ENCODE measurements at regions not wholly inside any gene's neighbourhood (a gene's known extent, or its start where the extent isn't known, plus 50 kb on each side); places are given as distances from the start of the nearest gene placed in this dataset.

DNA sequence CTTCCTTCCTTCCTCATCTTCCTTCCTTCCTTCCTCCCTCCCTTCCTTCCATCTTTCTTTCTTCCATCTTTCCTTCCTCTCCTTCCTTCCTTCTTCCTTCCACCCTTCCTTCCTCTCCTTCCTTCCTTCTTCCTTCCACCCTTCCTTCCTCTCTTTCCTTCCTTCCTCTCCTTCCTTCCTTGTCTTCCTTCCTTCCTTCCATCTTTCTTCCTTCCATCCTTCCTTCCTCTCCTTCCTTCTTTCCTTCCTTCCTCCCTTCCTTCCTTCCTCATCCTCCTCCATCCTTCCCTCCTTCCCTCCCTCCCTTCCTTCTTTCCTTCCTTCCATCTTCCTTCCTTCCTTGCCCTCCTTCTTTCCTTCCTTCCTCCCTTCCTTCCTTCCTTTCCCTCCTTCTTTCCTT is 361.4 kb upstream of the TSHZ2 start:
- Histone ChIP-seq H3K27ac (ENCODE audit: insufficient read depth, low read length) (no peak overlapping the region), H3K4me2 (ENCODE audit: extremely low read depth, insufficient read depth, low read length) (no peak overlapping the region), H3K4me3 (replicated peaks in 1 of 4; ENCODE audit: control extremely low read depth in 1 of 4, insufficient read depth in 1 of 4, low read depth in 3 of 4, low read length in 4 of 4) (no peak overlapping the region), H3K4me1 (ENCODE audit: control insufficient read depth, extremely low read depth, insufficient read depth, low read length) (no peaks in the 10 kb centered on the region), H3K9ac (ENCODE audit: insufficient read depth, low read length) (no peak overlapping the region), H2AFZ (ENCODE audit: low read length) (no peak overlapping the region), H3K79me2 (ENCODE audit: control insufficient read depth, insufficient read depth, low read length) (no peaks in the 10 kb centered on the region), H3K9me3 (ENCODE audit: control insufficient read depth, insufficient read depth, low read depth, low read length) (no peaks in the 10 kb centered on the region), H4K20me1 (ENCODE audit: control insufficient read depth, extremely low read depth, insufficient read depth, low read length) (no peaks in the 10 kb centered on the region), H3K27me3 (ENCODE audit: control insufficient read depth, insufficient read depth, low read length) (no peaks in the 10 kb centered on the region), H3K36me3 (ENCODE audit: control insufficient read depth, insufficient read depth, low read length) (no peaks in the 10 kb centered on the region)
- DNase-seq (ENCODE audit: low read depth in 2 of 2): no peak
- TF ChIP-seq EZH2 (IDR thresholded peaks at IDR 0.05; ENCODE audit: low read length, missing control alignments): no peak
- TF ChIP-seq, protein P1, sequence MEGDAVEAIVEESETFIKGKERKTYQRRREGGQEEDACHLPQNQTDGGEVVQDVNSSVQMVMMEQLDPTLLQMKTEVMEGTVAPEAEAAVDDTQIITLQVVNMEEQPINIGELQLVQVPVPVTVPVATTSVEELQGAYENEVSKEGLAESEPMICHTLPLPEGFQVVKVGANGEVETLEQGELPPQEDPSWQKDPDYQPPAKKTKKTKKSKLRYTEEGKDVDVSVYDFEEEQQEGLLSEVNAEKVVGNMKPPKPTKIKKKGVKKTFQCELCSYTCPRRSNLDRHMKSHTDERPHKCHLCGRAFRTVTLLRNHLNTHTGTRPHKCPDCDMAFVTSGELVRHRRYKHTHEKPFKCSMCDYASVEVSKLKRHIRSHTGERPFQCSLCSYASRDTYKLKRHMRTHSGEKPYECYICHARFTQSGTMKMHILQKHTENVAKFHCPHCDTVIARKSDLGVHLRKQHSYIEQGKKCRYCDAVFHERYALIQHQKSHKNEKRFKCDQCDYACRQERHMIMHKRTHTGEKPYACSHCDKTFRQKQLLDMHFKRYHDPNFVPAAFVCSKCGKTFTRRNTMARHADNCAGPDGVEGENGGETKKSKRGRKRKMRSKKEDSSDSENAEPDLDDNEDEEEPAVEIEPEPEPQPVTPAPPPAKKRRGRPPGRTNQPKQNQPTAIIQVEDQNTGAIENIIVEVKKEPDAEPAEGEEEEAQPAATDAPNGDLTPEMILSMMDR (conservative IDR thresholded peaks at IDR 0.05 in 1 of 2, IDR thresholded peaks at IDR 0.05 in 1 of 2; ENCODE audit: low read depth in 1 of 2, low read length in 2 of 2): no peak

DNA sequence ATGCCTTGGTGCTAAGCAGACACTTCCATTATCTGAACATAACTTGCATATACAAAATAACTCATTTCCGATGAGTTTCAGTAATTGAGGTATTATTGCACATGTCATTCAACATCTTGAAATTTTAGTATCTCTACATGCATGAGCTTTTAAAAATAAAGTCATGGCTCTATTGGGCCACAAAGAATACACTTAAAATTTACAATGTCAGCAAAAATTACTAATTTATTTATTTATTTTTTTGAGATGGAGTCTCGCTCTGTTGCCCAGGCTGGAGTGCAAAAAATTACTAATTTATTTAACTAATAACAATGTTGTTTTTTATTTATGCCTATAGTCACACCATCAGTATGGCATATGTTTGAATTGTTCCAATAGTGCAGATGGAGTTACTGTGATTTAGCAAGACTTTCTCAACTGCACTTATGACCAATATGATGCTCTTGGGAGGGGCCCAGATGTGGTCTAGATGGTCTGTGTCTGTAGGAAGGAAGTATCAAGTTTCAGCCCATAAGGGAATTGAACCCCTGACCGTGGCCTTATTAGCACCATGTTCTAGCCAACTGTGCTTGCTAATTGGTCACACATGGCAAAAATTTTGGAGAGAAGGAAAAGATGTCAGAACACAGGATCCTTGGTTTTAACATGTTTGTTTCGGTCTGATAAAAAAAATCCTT is 370.7 kb upstream of the TSHZ2 start:
- no peaks in the 10 kb centered on the region for H4K20me1 ChIP-seq (ENCODE audit: control insufficient read depth, extremely low read depth, insufficient read depth, low read length)
- no peak overlapping the region for H3K27ac ChIP-seq (ENCODE audit: insufficient read depth, low read length)
- H3K36me3 ChIP-seq (ENCODE audit: control insufficient read depth, insufficient read depth, low read length): no peaks in the 10 kb centered on the region
- H3K4me1 ChIP-seq (ENCODE audit: control insufficient read depth, extremely low read depth, insufficient read depth, low read length): no peaks in the 10 kb centered on the region
- no peak overlapping the region for H3K9ac ChIP-seq (ENCODE audit: insufficient read depth, low read length)
- H2AFZ ChIP-seq (ENCODE audit: low read length): no peak overlapping the region
- no peaks in the 10 kb centered on the region for H3K79me2 ChIP-seq (ENCODE audit: control insufficient read depth, insufficient read depth, low read length)
- DNase-seq (ENCODE audit: low read depth in 2 of 2): peak in 1 of 2 donors; percentile 46
- TF ChIP-seq, protein P1 (conservative IDR thresholded peaks at IDR 0.05 in 1 of 2, IDR thresholded peaks at IDR 0.05 in 1 of 2; ENCODE audit: low read depth in 1 of 2, low read length in 2 of 2): no peak
- TF ChIP-seq EZH2 (IDR thresholded peaks at IDR 0.05; ENCODE audit: low read length, missing control alignments): no peak
- no peak overlapping the region for H3K4me2 ChIP-seq (ENCODE audit: extremely low read depth, insufficient read depth, low read length)
- H3K9me3 ChIP-seq (ENCODE audit: control insufficient read depth, insufficient read depth, low read depth, low read length): no peaks in the 10 kb centered on the region
- no peak overlapping the region for H3K4me3 ChIP-seq (replicated peaks in 1 of 4; ENCODE audit: control extremely low read depth in 1 of 4, insufficient read depth in 1 of 4, low read depth in 3 of 4, low read length in 4 of 4)
- no peaks in the 10 kb centered on the region for H3K27me3 ChIP-seq (ENCODE audit: control insufficient read depth, insufficient read depth, low read length)

- Histone ChIP-seq H3K36me3 (ENCODE audit: control insufficient read depth, insufficient read depth, low read length) (no peaks in the 10 kb centered on the region), H3K4me1 (ENCODE audit: control insufficient read depth, extremely low read depth, insufficient read depth, low read length) (no peaks in the 10 kb centered on the region), H3K4me3 (replicated peaks in 1 of 4; ENCODE audit: control extremely low read depth in 1 of 4, insufficient read depth in 1 of 4, low read depth in 3 of 4, low read length in 4 of 4) (no peak overlapping the region), H4K20me1 (ENCODE audit: control insufficient read depth, extremely low read depth, insufficient read depth, low read length) (no peaks in the 10 kb centered on the region), H3K79me2 (ENCODE audit: control insufficient read depth, insufficient read depth, low read length) (no peaks in the 10 kb centered on the region), H3K4me2 (ENCODE audit: extremely low read depth, insufficient read depth, low read length) (no peak overlapping the region), H3K9ac (ENCODE audit: insufficient read depth, low read length) (no peak overlapping the region), H2AFZ (ENCODE audit: low read length) (no peak overlapping the region), H3K9me3 (ENCODE audit: control insufficient read depth, insufficient read depth, low read depth, low read length) (no peaks in the 10 kb centered on the region), H3K27ac (ENCODE audit: insufficient read depth, low read length) (no peak overlapping the region), H3K27me3 (ENCODE audit: control insufficient read depth, insufficient read depth, low read length) (no peaks in the 10 kb centered on the region)
- TF ChIP-seq, protein P1 (conservative IDR thresholded peaks at IDR 0.05 in 1 of 2, IDR thresholded peaks at IDR 0.05 in 1 of 2; ENCODE audit: low read depth in 1 of 2, low read length in 2 of 2): no peak
- no peak for TF ChIP-seq EZH2 (IDR thresholded peaks at IDR 0.05; ENCODE audit: low read length, missing control alignments)
- peak in 1 of 2 donors; percentile 27 for DNase-seq (ENCODE audit: low read depth in 2 of 2)
Observed at GRCh38 chr20:52596256-52596655, 375.9 kb upstream of the TSHZ2 start.
